HG02981 (cell line): ENCODE measurements at regions not wholly inside any gene's neighbourhood (a gene's known extent, or its start where the extent isn't known, plus 50 kb on each side); places are given as distances from the start of the nearest gene placed in this dataset.
"Not testable (repeated sequence)": the region's sequence is repeated elsewhere in the genome, so short reads cannot be mapped to it uniquely, and the experiment has no call there.

ENCODE experiments used
- ATAC-seq: cut with Tn5 transposase; IDR thresholded peaks from one replicate; pipeline ENCODE4 v1.9.1; 2021; ENCODE audit warnings: mild to moderate bottlenecking, moderate library complexity; ENCODE audit not compliant: unreplicated experiment

- no peak for ATAC-seq
Measured at GRCh38 chr2:103365071-103365470, 603.2 kb downstream of the TMEM182 start.

- no peak for ATAC-seq
Measured at GRCh38 chr2:103367877-103368276, 606.0 kb downstream of the TMEM182 start.

- ATAC-seq: no peak
Measured at GRCh38 chr2:103383541-103383940, 621.7 kb downstream of the TMEM182 start.

- ATAC-seq: no peak
Measured at GRCh38 chr2:103386872-103387271, 625.0 kb downstream of the TMEM182 start.

GRCh38 chr2:103387888-103388287 lies 626.1 kb downstream of the TMEM182 start:
- ATAC-seq: no peak

GRCh38 chr2:103396152-103396551 lies 634.3 kb downstream of the TMEM182 start:
- no peak for ATAC-seq

GRCh38 chr2:103401621-103402020 lies 639.8 kb downstream of the TMEM182 start:
- ATAC-seq: no peak

- no peak for ATAC-seq
Measured at GRCh38 chr2:103402336-103402735, 640.5 kb downstream of the TMEM182 start.

GRCh38 chr2:103402944-103403343 lies 641.1 kb downstream of the TMEM182 start:
- no peak for ATAC-seq

- not testable (repeated sequence) for ATAC-seq
Measured at GRCh38 chr2:103403388-103403787, 641.6 kb downstream of the TMEM182 start.

GRCh38 chr2:103410221-103410620 lies 648.4 kb downstream of the TMEM182 start:
- ATAC-seq: no peak

- no peak for ATAC-seq
Measured at GRCh38 chr2:103419506-103419905, 657.7 kb downstream of the TMEM182 start.

- ATAC-seq: no peak
Measured at GRCh38 chr2:103423100-103423499, 661.3 kb downstream of the TMEM182 start.

GRCh38 chr2:103427567-103427966 lies 665.7 kb downstream of the TMEM182 start:
- no peak for ATAC-seq

GRCh38 chr2:103430191-103430590 lies 668.4 kb downstream of the TMEM182 start:
- no peak for ATAC-seq

- no peak for ATAC-seq
Measured at GRCh38 chr2:103435010-103435409, 673.2 kb downstream of the TMEM182 start.

- no peak for ATAC-seq
Measured at GRCh38 chr2:103437161-103437560, 675.3 kb downstream of the TMEM182 start.

- no peak for ATAC-seq
Measured at GRCh38 chr2:103445347-103445746, 683.5 kb downstream of the TMEM182 start.

- ATAC-seq: no peak
Measured at GRCh38 chr2:103448495-103448894, 686.7 kb downstream of the TMEM182 start.

GRCh38 chr2:103451283-103451682 lies 689.5 kb downstream of the TMEM182 start:
- no peak for ATAC-seq

- ATAC-seq: no peak
Measured at GRCh38 chr2:103459283-103459682, 697.5 kb downstream of the TMEM182 start.

GRCh38 chr2:103462101-103462500 lies 700.3 kb downstream of the TMEM182 start:
- ATAC-seq: no peak

- ATAC-seq: no peak
Measured at GRCh38 chr2:103462712-103463111, 700.9 kb downstream of the TMEM182 start.

GRCh38 chr2:103464831-103465230 lies 703.0 kb downstream of the TMEM182 start:
- no peak for ATAC-seq
